ENCODE measurements at regions not wholly inside any gene's neighbourhood (a gene's known extent, or its start where the extent isn't known, plus 50 kb on each side); places are given as distances from the start of the nearest gene placed in this dataset.

DNA sequence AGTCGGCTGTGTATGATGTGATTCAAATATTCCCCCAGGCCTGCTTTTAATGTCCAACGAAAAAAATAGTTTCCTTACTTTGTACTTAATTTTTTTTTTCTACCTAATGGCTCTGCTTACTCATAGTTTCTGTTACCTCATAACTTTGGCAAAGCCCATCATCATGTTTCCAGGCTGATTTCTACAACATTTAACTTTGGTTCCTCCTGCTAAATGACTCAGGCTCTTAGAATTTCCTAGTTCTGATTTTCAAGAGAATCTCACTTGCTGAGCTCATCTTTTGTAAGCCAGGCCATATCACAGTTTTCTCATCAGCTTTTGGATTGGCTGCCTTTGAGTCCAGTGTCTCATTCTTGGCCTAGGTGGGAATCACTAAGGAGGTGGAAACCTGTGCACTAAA is 323.1 kb downstream of the HDGFL1 start:
- Histone ChIP-seq H3K4ac (ENCODE audit: low read depth, low read length) (peak overlapping the region; percentile 79; the same call in 1 of the 2 replicates), H3K56ac (ENCODE audit: extremely low read depth, insufficient read depth, low read length) (peak overlapping the region; percentile 35; the same call in 1 of the 2 replicates), H3K36me3 (ENCODE audit: control insufficient read depth, insufficient read depth, low read length) (no peaks in the 10 kb centered on the region), H3K79me1 (ENCODE audit: low read depth in 1 of 2, low read length in 2 of 2) (no peaks in the 10 kb centered on the region), H4K20me1 (ENCODE audit: insufficient read depth, low read length) (no peaks in the 10 kb centered on the region), H3K9me3 (ENCODE audit: control insufficient read depth, insufficient read depth, low read length) (no peaks in the 10 kb centered on the region), H3K14ac (replicated peaks; ENCODE audit: low read depth, low read length) (peak overlapping the region; percentile 69), H4K91ac (ENCODE audit: insufficient read depth, low read depth, low read length) (peak overlapping the region; percentile 95), H4K5ac (ENCODE audit: low read depth, low read length) (peak overlapping the region; percentile 98), H3K9ac (ENCODE audit: low read depth, low read length) (no peak overlapping the region), H2AFZ (replicated peaks; ENCODE audit: low read length, poor library complexity) (no peak overlapping the region), H3K4me1 (ENCODE audit: control insufficient read depth, insufficient read depth, low read length) (peaks cover 2% of the 10 kb centered on the region; the same call in 1 of the 2 replicates), H2BK5ac (ENCODE audit: low read depth, low read length, poor library complexity, severe bottlenecking) (peak overlapping the region; percentile 98), H3K9me1 (ENCODE audit: insufficient read depth, low read length) (peaks cover 2% of the 10 kb centered on the region), H4K8ac (ENCODE audit: low read depth in 2 of 2, low read length in 2 of 2) (peak overlapping the region; percentile 65 to 93), H2AK9ac (replicated peaks; ENCODE audit: low read depth, low read length, poor library complexity) (no peak overlapping the region), H2BK120ac (ENCODE audit: low read depth, low read length) (peak overlapping the region; percentile 98), H2BK20ac (ENCODE audit: low read depth, low read length) (peak overlapping the region; percentile 96), H3K4me3 (ENCODE audit: insufficient read depth, low read depth, low read length) (no peak overlapping the region), H3K27ac (ENCODE audit: insufficient read depth, low read length) (peak overlapping the region; percentile 62; the same call in 1 of the 2 replicates), H3K23ac (ENCODE audit: low read depth, low read length) (no peak overlapping the region), H2BK15ac (ENCODE audit: low read depth, low read length) (peak overlapping the region; percentile 87), H3K27me3 (ENCODE audit: control insufficient read depth, insufficient read depth, low read length) (no peaks in the 10 kb centered on the region), H3K18ac (ENCODE audit: low read depth, low read length) (peak overlapping the region; percentile 97), H3K4me2 (ENCODE audit: low read depth, low read length) (peak overlapping the region; percentile 75; the same call in 1 of the 2 replicates), H2AK5ac (ENCODE audit: low read depth, low read length) (no peak overlapping the region)
- peak; percentile 99 for DNase-seq
- intact Hi-C loops (cut with micrococcal nuclease) (no loop called here), dilution Hi-C loops (cut with HindIII; ENCODE audit: low sequenced_read_pairs, unreplicated experiment) (no loop called here), in situ Hi-C loops (cut with MboI; ENCODE audit: low sequenced_read_pairs) (no loop called here)
- ChIA-PET POLR2A (ENCODE audit: unreplicated experiment) (interaction anchor here (0.5 kb wide), 1 partner anchor 45 kb away, joined by 3 read pairs; no protein-coding TSS in a partner anchor), CTCF (interaction anchor here (1.1 to 2.3 kb wide), 2 partner anchors 13 to 14 kb away, joined by 3 to 7 read pairs; no protein-coding TSS in a partner anchor)
- no CpG with 5 or more reads among the region's 2 CpGs for WGBS, 2 experiments (ENCODE audit: extremely low coverage in 2 of 2, insufficient read length in 1 of 2)
- TF ChIP-seq MAZ (IDR thresholded peaks at IDR 0.05; ENCODE audit: borderline replicate concordance, low read depth, low read length) (no peak), MAFK (IDR thresholded peaks at IDR 0.05; ENCODE audit: low read depth, low read length) (peak; percentile 74), BHLHE40 (IDR thresholded peaks at IDR 0.05; ENCODE audit: low read depth, low read length) (no peak; the same call in 1 of the 2 replicates), FOS (IDR thresholded peaks at IDR 0.05; ENCODE audit: low read depth, low read length) (peak; percentile 89), CEBPB (IDR thresholded peaks at IDR 0.05; ENCODE audit: low read depth, low read length) (peak; percentile 70), NFE2L2 (IDR thresholded peaks at IDR 0.05; ENCODE audit: low read depth, low read length) (peak; percentile 66), MXI1 (IDR thresholded peaks at IDR 0.05; ENCODE audit: borderline replicate concordance, low read depth, low read length) (no peak), RCOR1 (IDR thresholded peaks at IDR 0.05; ENCODE audit: insufficient replicate concordance, low read length) (no peak)
- BruUV-seq (replicated peaks) = no TSS peak
- peak; percentile 94 for ATAC-seq (ENCODE audit: low read depth)
